Liver (tissue), 3 donors: ENCODE measurements at regions not wholly inside any gene's neighbourhood (a gene's known extent, or its start where the extent isn't known, plus 50 kb on each side); places are given as distances from the start of the nearest gene placed in this dataset.

Source experiments
- EGR1 ChIP-seq, 2 donors: IDR thresholded peaks; 2 replicates each; pipeline ENCODE4 v1.6.1; 2016 to 2018; ENCODE audit warnings: antibody characterized with exemption in 2 of 2, low read depth in 2 of 2
- RAD21 ChIP-seq, 2 donors: IDR thresholded peaks; 2 replicates each; pipeline ENCODE4 v1.6.1; 2016; ENCODE audit warnings: antibody characterized with exemption in 2 of 2, mild to moderate bottlenecking in 2 of 2
- REST ChIP-seq: IDR thresholded peaks from 2 replicates; pipeline ENCODE4 v1.6.1; 2016; ENCODE audit warnings: antibody characterized with exemption, mild to moderate bottlenecking
- SP1 ChIP-seq: IDR thresholded peaks from 2 replicates; pipeline ENCODE4 v1.6.1; 2018; ENCODE audit warnings: antibody characterized with exemption, mild to moderate bottlenecking
- TF ChIP-seq, protein P1 (sequence below): fragments of 150-350 bp; IDR thresholded peaks from 2 replicates; pipeline ENCODE4 v1.5.1; 2017; ENCODE audit warnings: improper control_type of control experiment, low read depth, low read length; ENCODE audit not compliant: missing input control
- TF ChIP-seq, protein P2 (sequence below): IDR thresholded peaks from 2 replicates; pipeline ENCODE4 v1.6.1; 2016; ENCODE audit warnings: antibody characterized with exemption
- donor health status: healthy.
- donor health status: healthy.

DNA sequence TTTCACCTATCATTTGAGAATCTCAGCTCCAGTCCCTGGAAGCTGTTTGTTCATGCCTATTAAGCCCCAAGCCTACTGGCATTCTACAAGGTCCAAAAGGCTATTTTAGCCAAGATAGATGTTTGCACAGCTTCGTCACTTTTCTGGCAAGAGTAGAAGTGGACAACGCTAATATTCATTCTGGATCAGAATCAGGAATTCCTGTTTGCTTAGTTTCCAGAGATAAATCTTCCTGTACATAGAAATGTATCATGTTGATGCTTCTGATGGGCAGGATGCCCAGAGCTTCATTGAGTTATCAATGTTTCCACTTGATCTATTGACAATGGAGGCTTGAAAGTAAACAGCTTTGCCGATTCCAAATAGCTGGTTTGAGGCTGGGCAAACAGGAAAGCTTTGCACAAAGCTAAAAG is 260.7 kb upstream of the CA10 start:
- TF ChIP-seq, protein P1, sequence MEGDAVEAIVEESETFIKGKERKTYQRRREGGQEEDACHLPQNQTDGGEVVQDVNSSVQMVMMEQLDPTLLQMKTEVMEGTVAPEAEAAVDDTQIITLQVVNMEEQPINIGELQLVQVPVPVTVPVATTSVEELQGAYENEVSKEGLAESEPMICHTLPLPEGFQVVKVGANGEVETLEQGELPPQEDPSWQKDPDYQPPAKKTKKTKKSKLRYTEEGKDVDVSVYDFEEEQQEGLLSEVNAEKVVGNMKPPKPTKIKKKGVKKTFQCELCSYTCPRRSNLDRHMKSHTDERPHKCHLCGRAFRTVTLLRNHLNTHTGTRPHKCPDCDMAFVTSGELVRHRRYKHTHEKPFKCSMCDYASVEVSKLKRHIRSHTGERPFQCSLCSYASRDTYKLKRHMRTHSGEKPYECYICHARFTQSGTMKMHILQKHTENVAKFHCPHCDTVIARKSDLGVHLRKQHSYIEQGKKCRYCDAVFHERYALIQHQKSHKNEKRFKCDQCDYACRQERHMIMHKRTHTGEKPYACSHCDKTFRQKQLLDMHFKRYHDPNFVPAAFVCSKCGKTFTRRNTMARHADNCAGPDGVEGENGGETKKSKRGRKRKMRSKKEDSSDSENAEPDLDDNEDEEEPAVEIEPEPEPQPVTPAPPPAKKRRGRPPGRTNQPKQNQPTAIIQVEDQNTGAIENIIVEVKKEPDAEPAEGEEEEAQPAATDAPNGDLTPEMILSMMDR, result no peak
- TF ChIP-seq RAD21 (IDR thresholded peaks at IDR 0.05), result peak; percentile 40 to 48
- peak; percentile 82 for TF ChIP-seq SP1
- TF ChIP-seq REST, result peak; percentile 70
- TF ChIP-seq, protein P2, sequence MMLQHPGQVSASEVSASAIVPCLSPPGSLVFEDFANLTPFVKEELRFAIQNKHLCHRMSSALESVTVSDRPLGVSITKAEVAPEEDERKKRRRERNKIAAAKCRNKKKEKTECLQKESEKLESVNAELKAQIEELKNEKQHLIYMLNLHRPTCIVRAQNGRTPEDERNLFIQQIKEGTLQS, result peak; percentile 34
- peak; percentile 66 to 97 for TF ChIP-seq EGR1 (IDR thresholded peaks at IDR 0.05; ENCODE audit: low read depth in 2 of 2)
